HG02763 (cell line): ENCODE measurements at regions not wholly inside any gene's neighbourhood (a gene's known extent, or its start where the extent isn't known, plus 50 kb on each side); places are given as distances from the start of the nearest gene placed in this dataset.

Experiments used
- ATAC-seq: cut with Tn5 transposase; IDR thresholded peaks from one replicate; pipeline ENCODE4 v1.9.1; 2021; ENCODE audit warnings: mild to moderate bottlenecking, moderate library complexity; ENCODE audit not compliant: unreplicated experiment

GRCh38 chr4:152039023-152039481 is 278.2 kb upstream of the GATB start:
- ATAC-seq: no peak

- ATAC-seq: no peak
These were observed 277.4 kb upstream of the GATB start for GRCh38 chr4:152038238-152038637.

- ATAC-seq: no peak
These were observed 276.6 kb upstream of the GATB start for GRCh38 chr4:152037435-152037834.

- ATAC-seq: no peak
These were observed 272.8 kb upstream of the GATB start for GRCh38 chr4:152033621-152034020.

- no peak for ATAC-seq
These were observed 271.9 kb upstream of the GATB start for GRCh38 chr4:152032722-152033131.

- ATAC-seq: no peak
These were observed 268.8 kb upstream of the GATB start for GRCh38 chr4:152029631-152030030.

- ATAC-seq: peak; percentile 51
These were observed 267.3 kb upstream of the GATB start for GRCh38 chr4:152028131-152028530.

- no peak for ATAC-seq
These were observed 264.1 kb upstream of the GATB start for GRCh38 chr4:152024881-152025280.

- ATAC-seq: no peak
These were observed 262.9 kb upstream of the GATB start for GRCh38 chr4:152023674-152024073.

- no peak for ATAC-seq
These were observed 261.7 kb upstream of the GATB start for GRCh38 chr4:152022543-152022942.

GRCh38 chr4:152021788-152022438 is 261.1 kb upstream of the GATB start:
- no peak for ATAC-seq

- no peak for ATAC-seq
These were observed 259.3 kb upstream of the GATB start for GRCh38 chr4:152020073-152020472.

- ATAC-seq: no peak
These were observed 255.5 kb upstream of the GATB start for GRCh38 chr4:152016303-152016620.

GRCh38 chr4:152015597-152016302 is 254.9 kb upstream of the GATB start:
- no peak for ATAC-seq

GRCh38 chr4:152014280-152014679 is 253.5 kb upstream of the GATB start:
- peak; percentile 93 for ATAC-seq

GRCh38 chr4:152011469-152011868 is 250.7 kb upstream of the GATB start:
- no peak for ATAC-seq

GRCh38 chr4:152010710-152011079 is 249.9 kb upstream of the GATB start:
- no peak for ATAC-seq

- ATAC-seq: no peak
These were observed 249.3 kb upstream of the GATB start for GRCh38 chr4:152009983-152010709.

- no peak for ATAC-seq
These were observed 248.3 kb upstream of the GATB start for GRCh38 chr4:152009031-152009670.

GRCh38 chr4:152007111-152007510 is 246.3 kb upstream of the GATB start:
- ATAC-seq: no peak

- ATAC-seq: no peak
These were observed 244.0 kb upstream of the GATB start for GRCh38 chr4:152004801-152005200.

- no peak for ATAC-seq
These were observed 239.7 kb upstream of the GATB start for GRCh38 chr4:152000518-152000917.
